Kidney capillary endothelial cell (primary cell): ENCODE measurements at regions not wholly inside any gene's neighbourhood (a gene's known extent, or its start where the extent isn't known, plus 50 kb on each side); places are given as distances from the start of the nearest gene placed in this dataset.
"Not testable (repeated sequence)": the region's sequence is repeated elsewhere in the genome, so short reads cannot be mapped to it uniquely, and the experiment has no call there.

ENCODE experiments used
- DNase-seq: peaks from one replicate; pipeline ENCODE4 v3.0.0-alpha.2; 2018; ENCODE audit warnings: low spot score

DNA sequence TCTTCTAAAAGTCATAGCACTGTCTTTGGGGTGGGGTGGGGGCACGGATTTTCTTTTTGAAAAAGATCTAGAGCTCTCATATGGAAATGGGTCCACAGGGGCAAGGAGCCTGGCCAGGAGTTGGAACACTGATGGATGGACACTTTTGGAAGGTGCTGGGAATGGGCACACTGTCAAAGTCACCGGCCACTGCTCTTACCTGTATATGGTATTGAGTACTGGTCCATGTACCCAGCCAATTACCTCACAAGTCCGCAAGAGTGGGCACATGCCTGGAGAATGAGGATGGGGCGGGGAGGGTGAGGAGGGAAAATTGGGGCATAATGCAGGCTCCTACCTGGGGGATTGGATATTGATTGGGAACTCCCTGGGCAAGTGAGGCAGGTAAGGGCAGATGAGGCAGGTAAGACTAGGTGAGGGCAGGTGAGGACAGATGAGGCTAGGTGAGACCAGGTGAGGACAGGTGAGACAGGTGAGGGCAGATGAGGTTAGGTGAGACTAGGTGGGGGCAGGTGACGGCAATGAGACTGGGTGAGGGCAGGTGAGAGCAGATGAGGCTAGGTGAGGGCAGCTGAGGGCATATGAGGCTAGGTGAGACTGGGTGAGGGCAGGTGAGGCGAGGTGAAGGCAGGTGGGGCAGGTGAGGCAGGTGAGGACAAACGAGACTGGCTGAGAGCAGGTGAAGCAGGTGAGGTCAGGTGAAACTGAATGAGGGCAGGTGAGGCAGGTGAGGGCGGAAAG is 167.9 kb downstream of the NRN1 start:
- no peak for DNase-seq

DNA sequence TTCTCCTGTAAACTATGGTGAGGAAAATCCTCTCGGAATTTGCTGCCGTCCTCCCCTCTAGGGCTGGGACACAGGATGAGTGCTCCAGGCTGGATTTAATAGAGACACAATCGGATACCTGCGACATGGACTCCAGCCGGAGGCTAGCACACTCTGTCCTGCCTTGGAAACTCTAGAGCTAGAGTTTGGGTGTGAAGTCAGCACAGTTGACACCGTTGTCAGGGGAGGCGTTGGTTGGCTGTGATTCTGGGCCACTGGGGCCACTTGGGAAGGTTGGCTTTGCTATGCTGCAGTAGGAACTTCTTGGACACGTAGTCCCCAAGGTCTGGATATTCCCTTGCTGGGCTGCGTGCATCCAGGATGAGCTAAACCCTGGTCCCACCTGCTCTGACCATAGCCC is 169.4 kb downstream of the NRN1 start:
- no peak for DNase-seq

DNA sequence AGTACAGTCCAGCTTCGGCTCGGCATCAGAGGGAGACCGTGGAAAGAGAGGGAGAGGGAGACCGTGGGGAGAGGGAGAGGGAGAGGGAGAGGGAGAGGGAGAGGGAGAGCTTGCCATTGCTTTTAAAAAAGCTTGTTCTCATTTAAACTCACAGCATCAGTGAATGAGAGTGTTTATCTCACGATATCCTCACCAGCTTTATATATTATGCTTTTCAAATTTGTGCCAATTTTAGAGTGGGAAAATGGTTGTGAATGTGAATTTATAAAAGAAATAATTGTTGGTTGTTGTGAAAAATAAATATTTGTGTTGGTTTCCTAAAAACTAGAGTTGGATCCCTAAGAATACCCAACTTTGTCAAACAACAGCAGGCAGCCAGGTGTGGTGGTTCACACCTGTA is 170.1 kb downstream of the NRN1 start:
- DNase-seq: not testable (repeated sequence)

DNA sequence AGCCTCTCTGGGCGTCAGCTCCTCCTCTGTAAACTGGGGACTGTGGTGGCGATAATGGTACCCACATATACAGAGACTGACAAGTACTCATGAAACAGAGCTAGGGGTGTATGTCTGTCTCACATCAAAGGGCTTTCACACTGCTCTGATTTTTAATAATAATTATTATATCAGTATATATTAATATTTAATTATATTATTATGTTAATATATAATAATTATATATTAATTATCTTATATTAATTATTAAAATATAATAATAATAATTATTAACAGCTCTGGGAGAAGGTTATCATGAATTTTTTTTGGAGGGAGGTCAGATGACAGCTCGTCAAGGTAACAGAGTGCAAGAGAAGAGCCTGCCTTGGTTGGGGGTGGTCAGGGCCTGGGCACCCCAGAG is 173.6 kb downstream of the NRN1 start:
- DNase-seq: no peak

DNA sequence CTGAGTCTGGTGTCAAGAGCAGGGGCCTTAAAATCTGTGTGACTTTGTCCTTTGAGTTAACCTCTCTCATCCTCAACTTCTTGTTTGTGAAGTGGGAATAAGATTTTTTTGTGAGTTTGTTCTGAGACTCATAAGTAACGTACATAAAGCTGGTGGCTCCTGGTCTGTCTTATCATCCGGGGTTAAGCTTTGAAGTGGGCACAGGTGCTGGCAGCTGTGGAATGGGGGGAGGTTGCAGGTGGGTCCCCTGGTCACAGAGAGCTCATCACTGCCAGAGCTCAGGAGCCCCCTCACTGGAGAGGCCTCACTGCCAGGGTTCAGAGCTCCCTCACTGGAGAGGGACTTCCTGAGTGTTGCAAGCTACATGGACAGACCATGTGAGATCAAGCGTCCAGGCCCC is 174.1 kb downstream of the NRN1 start:
- DNase-seq: no peak

DNA sequence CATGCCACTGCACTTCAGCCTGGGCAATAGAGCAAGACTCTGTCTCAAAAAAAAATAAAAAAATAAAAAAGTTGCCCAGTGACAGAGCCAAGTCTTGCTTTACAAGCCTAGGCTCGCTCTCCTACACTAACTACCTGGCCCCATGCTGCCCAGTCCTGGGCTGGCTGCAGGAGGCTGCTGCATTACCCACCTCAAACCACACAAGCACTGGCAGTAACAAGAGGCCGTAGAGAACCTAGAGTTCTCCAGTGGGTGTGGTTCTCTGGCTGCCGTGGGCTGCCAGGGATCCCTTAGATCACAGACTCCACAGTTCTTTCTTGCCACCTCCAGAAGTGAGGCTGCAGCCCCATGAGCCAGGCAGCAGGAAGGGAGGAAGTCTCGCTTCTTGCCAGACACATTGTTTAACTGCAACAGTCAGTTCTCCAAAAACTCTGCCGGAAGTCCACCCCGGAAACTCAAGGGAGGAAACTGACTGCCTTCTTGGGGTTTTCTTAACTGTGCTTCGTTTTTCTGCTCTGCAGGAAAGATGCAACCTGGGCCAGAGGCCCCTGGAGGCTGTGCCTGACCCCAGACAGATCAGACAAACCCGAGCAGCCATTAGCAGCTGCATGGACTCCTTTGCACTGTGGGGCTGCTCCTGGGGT is 175.4 kb downstream of the NRN1 start:
- peak; percentile 9 for DNase-seq

DNA sequence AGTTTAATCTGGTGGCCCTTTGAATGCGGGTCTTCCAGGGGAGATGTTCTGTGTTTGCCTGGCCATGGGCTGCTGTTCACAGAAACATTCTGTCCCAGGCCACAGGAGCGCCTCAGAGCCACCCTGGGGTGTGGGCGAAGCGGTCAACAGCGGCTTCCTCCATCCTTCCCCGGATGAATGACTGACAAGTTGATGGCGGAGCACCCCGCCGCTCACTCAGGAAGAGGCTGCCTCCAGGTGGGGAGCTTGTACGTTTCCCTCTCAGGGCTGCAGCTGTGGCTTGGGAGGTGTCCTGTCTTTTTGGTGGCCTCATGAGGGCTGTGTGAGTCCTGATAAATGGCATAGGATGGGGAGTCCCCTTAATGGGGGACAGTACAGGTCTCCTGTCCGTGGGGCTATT is 178.4 kb downstream of the NRN1 start:
- DNase-seq: no peak

DNA sequence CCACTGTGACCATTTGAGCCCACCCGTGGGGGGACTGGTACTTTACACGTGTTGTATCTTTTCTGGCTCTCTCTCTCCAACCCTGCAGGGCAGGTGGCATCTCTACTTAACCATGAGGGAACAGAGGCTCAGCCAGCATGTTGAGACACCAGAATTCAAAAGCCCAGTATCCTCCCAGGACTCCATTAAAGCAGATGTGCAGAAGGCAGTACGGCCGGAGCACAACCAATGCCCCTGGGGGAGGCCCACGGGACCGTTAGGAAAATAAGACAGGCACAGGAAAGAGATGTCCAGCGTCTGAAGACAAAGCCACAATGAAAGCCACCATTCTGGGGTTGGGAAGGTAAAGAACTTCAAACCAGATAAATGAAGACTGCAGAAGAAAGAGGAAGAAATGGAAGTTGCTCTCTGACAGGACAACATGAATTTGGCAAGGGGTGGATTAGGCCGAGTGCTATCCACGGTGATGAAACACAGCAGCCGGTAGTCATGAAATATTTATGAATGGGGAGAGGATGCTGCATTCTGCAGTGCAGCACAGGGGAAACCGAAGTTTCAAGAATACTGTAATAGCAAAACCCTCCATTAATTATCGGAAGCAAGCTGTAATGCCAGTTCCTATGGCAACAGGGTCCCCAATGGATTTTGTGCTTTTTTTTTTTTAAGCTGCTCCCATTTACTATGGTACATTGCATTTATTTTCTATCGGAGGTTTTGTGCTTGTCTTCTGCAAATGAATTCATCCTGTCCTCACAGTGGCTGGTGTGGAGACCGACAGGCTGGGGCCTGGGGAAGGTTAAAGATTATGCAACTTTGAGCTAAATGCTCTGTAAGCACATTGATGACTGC is 179.4 kb downstream of the NRN1 start:
- DNase-seq: no peak

DNA sequence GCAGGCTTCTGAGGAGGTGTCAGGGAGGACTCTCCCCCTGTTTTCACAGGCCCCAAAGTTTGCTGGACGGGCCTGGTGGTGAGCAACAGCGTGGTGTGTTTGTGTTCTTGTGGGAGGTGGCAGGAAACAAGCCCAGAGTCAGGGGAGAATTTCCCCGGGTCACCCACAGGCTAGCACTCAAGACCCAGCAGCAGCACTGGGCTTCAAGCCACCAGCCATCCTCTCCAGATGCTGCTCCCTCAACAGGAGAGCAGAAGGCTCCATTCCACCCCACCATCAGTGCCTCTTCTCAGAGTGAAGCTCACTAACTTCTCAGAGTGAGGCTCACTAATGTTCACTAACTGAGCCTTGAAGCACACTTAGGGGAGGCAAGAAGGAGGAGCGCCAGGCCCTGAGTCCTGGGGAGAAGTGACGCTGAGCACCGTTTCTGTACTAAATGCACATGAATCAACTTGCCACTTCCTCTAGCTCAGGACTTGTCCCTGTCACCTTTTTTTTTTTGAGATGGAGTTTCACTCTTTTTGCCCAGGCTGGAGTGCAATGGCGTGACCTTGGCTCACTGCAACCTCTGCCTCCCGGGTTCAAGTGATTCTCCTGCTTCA is 182.2 kb downstream of the NRN1 start:
- not testable (repeated sequence) for DNase-seq
